Activated naive CD4-positive, alpha-beta T cell treated with anti-CD3 and anti-CD28 coated beads, Interleukin-2, amount 10 ng/mL, durations not matched to agents 7 days and 5 days (primary cell): ENCODE measurements at regions not wholly inside any gene's neighbourhood (a gene's known extent, or its start where the extent isn't known, plus 50 kb on each side); places are given as distances from the start of the nearest gene placed in this dataset.

ENCODE experiments used
- CTCF ChIA-PET: fragments of 350-600 bp; sonication (Branson Sonifier 250); formaldehyde crosslinking; loops from one replicate; lab custom pipeline; 2021; ENCODE audit warnings: antibody characterized with exemption; lab: Charles Lee
- DNase-seq: peaks from one replicate; pipeline ENCODE4 v3.0.0-alpha.2; 2020
- H3K27ac Mint-ChIP-seq: one replicate; pipeline ENCODE4 v1.8.0; 2021; ENCODE audit warnings: mild to moderate bottlenecking, moderate library complexity, mixed read lengths
- H3K27me3 Mint-ChIP-seq: one replicate; pipeline ENCODE4 v1.8.0; 2021; ENCODE audit warnings: mild to moderate bottlenecking, mixed read lengths
- H3K36me3 Mint-ChIP-seq: one replicate; pipeline ENCODE4 v1.8.0; 2021; ENCODE audit warnings: mixed read lengths
- H3K4me1 Mint-ChIP-seq: one replicate; pipeline ENCODE4 v1.8.0; 2021; ENCODE audit warnings: mixed read lengths
- H3K4me3 Mint-ChIP-seq: one replicate; pipeline ENCODE4 v1.8.0; 2021; ENCODE audit warnings: mild to moderate bottlenecking, moderate library complexity, mixed read lengths
- H3K9me3 Mint-ChIP-seq: one replicate; pipeline ENCODE4 v1.8.0; 2021; ENCODE audit warnings: mixed read lengths

DNA sequence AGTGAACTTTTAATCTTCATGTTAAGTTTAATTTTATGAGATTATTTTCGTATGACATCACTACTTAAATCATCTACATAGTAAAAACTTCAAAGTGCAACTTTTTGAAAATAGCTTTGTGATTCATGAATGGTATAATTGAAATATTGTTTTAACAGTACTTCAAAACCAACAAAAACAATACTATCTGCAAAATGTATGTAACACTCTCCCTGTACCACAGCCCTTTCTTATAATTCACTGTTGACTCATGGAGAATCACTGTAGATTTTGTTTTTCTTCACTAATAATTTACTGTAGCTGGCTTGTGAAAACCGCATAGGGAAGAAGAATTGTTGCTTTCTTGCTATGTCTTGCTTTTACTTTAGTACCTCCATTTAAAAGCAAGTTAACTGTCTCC, 301.4 kb upstream of the ADAMTS5 start:
- no peak overlapping the region for H3K27ac Mint-ChIP-seq
- DNase-seq, result no peak
- H3K4me1 Mint-ChIP-seq, result no peaks in the 10 kb centered on the region
- CTCF ChIA-PET, result no interaction called here
- H3K36me3 Mint-ChIP-seq, result no peaks in the 10 kb centered on the region
- no peaks in the 10 kb centered on the region for H3K27me3 Mint-ChIP-seq
- no peak overlapping the region for H3K4me3 Mint-ChIP-seq
- peaks cover 2% of the 10 kb centered on the region for H3K9me3 Mint-ChIP-seq

DNA sequence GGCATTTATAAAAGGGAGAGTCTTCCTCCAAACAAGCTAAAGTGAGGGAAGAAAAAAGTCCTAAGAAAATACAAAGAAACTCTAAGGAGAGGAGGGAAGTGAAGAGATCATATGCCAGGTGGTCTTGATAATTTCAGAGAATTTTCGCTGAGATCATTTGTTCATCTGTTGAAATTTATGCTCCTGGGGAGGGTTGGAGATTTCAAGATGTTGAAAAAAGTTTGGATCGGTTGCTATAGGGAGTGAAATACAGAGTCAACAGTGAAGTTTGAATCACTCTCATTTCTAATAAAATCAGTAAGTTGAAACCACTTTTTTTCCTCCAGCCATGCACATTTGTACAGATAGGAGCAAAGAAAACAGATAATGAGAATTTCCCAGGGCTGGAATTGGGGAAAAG, 299.1 kb upstream of the ADAMTS5 start:
- CTCF ChIA-PET, result no interaction called here
- H3K27ac Mint-ChIP-seq, result no peak overlapping the region
- no peaks in the 10 kb centered on the region for H3K27me3 Mint-ChIP-seq
- no peaks in the 10 kb centered on the region for H3K4me1 Mint-ChIP-seq
- peaks cover 4% of the 10 kb centered on the region for H3K9me3 Mint-ChIP-seq
- H3K4me3 Mint-ChIP-seq, result no peak overlapping the region
- no peak for DNase-seq
- H3K36me3 Mint-ChIP-seq, result no peaks in the 10 kb centered on the region

DNA sequence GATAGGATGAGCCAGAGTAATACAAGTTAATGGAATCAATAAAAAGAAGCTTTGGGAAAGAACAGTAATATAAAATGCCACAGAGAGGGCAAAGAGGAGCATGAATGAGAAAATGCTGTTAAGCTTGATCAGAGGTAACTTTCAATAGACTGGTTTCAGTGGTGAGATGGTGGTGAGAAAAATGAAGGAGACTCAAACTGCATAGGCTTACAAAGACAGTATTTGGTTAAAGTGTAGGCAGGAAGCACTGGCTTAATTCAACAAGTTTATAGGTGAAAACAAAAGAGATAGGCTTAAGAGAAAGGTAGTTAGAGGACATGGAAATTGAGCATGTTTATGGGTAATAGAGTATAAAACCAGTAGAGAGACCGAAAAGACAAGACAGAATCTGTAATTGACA, 298.6 kb upstream of the ADAMTS5 start:
- peaks cover 4% of the 10 kb centered on the region for H3K9me3 Mint-ChIP-seq
- H3K4me1 Mint-ChIP-seq, result no peaks in the 10 kb centered on the region
- CTCF ChIA-PET, result no interaction called here
- no peak overlapping the region for H3K4me3 Mint-ChIP-seq
- no peak overlapping the region for H3K27ac Mint-ChIP-seq
- no peaks in the 10 kb centered on the region for H3K36me3 Mint-ChIP-seq
- no peak for DNase-seq
- no peaks in the 10 kb centered on the region for H3K27me3 Mint-ChIP-seq

- Mint-ChIP-seq H3K4me1 (no peaks in the 10 kb centered on the region), H3K27me3 (no peaks in the 10 kb centered on the region), H3K27ac (no peak overlapping the region), H3K9me3 (peaks cover 6% of the 10 kb centered on the region), H3K4me3 (no peak overlapping the region), H3K36me3 (no peaks in the 10 kb centered on the region)
- CTCF ChIA-PET, result no interaction called here
- DNase-seq, result no peak
These were observed 294.8 kb upstream of the ADAMTS5 start for GRCh38 chr21:27261676-27262075.

DNA sequence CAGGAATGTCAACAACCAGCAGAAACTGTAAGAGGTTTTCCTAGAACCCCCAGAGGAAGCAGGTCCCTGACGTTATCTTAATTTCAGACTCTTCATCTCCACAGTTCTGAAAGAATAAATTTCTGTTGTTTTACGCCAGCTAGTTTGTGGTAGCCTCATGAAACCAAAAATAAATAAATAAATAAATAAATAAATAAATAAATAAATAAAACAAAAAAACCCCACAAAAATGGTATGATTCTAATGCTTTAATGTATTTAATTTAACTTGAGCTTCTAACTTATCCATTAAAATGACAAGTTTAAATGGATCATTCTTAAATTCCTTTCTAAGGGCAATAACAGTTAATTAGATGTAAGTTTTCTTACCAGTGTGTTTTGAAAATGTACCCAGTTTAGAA, 293.8 kb upstream of the ADAMTS5 start:
- Mint-ChIP-seq H3K9me3 (peaks cover 6% of the 10 kb centered on the region), H3K4me1 (no peaks in the 10 kb centered on the region), H3K27ac (no peak overlapping the region), H3K27me3 (no peaks in the 10 kb centered on the region), H3K4me3 (no peak overlapping the region), H3K36me3 (no peaks in the 10 kb centered on the region)
- DNase-seq, result no peak
- CTCF ChIA-PET, result no interaction called here

DNA sequence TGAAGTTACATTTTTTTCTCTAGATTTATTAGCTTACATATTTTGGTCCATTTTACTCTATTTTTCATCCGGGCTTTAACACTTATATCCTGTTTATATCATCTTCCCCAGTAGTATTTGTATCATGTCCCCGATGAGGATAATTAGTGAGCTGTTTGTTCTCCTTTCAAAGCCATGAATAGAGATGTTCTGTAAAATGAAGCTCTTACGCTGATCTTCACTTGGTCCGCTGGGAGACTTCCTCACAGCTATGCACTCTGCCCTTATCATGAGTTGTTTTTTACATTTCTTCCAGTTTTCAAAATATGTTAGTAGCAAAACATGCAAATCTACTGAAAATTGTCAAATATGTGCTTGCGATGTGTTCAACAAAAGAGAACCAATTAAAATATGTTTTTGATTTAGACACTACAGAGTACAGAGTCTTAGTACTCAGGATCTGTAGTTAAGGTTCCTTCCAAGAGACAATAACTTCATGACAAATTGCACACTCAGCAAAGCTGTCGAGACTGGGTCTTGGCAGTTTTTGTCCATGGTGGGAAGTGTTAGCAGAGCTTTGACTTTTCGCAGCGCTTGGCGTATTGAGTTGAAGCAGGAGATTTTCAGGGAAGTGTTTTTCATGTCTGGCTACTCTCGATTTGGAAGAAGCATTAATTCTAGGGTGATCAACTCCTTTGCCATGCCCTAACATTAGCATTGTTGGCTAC, 292.0 kb upstream of the ADAMTS5 start:
- no peaks in the 10 kb centered on the region for H3K4me1 Mint-ChIP-seq
- H3K4me3 Mint-ChIP-seq, result no peak overlapping the region
- H3K27ac Mint-ChIP-seq, result no peak overlapping the region
- CTCF ChIA-PET, result no interaction called here
- H3K27me3 Mint-ChIP-seq, result no peaks in the 10 kb centered on the region
- H3K9me3 Mint-ChIP-seq, result peaks cover 6% of the 10 kb centered on the region
- no peak for DNase-seq
- H3K36me3 Mint-ChIP-seq, result no peaks in the 10 kb centered on the region

DNA sequence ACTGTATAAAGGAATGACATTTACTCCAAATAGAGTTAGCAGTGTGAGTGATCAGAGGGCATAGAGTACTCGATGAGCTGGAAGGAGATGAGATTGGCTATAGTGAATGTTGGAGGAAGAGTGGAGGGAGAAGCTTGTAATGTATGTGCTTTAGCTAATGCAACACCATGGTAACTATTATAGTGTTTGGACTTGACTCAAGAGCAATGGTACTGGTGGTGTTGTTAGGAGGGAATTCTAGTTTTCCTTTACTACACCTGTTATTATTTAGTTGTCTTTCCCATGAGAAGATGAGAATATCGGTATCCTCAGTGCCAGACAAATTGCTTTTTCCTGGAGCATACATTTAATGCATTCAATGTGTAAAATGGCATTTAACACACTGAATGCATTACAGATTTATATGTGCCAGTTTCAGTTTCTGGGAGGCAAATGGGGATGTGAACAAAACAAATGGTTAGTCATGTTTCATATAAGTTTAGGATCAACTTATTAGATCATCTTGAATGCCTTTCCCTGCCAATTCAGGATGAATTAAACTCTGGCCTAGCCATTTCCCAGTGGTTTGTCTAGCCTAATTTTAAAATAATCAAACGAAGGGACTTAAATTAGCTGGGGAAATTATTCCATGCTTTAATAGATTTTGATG, 291.1 kb upstream of the ADAMTS5 start:
- Mint-ChIP-seq H3K36me3 (no peaks in the 10 kb centered on the region), H3K9me3 (peaks cover 3% of the 10 kb centered on the region), H3K27ac (no peak overlapping the region), H3K27me3 (no peaks in the 10 kb centered on the region), H3K4me3 (no peak overlapping the region), H3K4me1 (no peaks in the 10 kb centered on the region)
- CTCF ChIA-PET, result no interaction called here
- no peak for DNase-seq

DNA sequence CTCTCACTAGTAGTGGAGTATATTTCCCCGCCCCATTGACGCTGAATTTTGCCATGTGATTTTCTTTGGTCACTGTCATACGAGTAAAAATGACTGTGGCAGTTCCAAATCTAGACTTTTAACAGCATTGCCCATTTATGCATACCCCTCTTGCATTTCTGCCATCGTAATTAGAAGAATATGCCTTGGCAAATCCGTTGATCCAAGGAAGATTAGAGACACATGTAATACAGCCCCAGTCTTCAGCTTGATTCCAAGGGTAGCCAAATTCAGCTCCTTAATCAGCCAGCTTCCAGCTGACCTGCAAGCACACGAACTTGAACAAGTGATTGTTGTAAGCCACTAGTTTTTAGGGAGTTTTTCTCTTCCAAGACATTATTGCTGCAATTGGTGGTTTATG, 290.3 kb upstream of the ADAMTS5 start:
- no peaks in the 10 kb centered on the region for H3K27me3 Mint-ChIP-seq
- H3K36me3 Mint-ChIP-seq, result no peaks in the 10 kb centered on the region
- CTCF ChIA-PET, result no interaction called here
- no peak for DNase-seq
- H3K27ac Mint-ChIP-seq, result no peak overlapping the region
- H3K4me3 Mint-ChIP-seq, result no peak overlapping the region
- H3K9me3 Mint-ChIP-seq, result peaks cover 3% of the 10 kb centered on the region
- no peaks in the 10 kb centered on the region for H3K4me1 Mint-ChIP-seq

DNA sequence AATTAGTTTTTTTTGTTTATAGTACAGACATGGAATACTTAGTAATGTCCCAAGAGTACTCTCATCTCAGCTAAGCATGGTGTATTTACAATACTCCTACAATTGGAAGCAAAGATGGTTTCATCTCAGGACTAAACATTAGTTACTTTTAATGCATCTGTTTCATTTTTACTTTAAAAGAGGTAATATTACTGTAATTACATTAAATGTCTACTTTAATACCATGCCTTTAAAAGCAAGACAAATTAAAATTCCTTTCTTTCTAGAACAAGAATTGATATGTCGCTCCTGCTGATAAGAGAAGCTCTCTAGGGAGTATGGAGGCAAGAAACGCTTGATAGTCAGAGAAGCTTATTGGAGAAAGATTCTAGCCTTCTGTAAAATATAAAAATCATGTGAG, 284.9 kb upstream of the ADAMTS5 start:
- H3K27ac Mint-ChIP-seq, result no peak overlapping the region
- DNase-seq, result no peak
- CTCF ChIA-PET, result no interaction called here
- H3K9me3 Mint-ChIP-seq, result peaks cover 8% of the 10 kb centered on the region
- no peaks in the 10 kb centered on the region for H3K36me3 Mint-ChIP-seq
- no peaks in the 10 kb centered on the region for H3K27me3 Mint-ChIP-seq
- no peak overlapping the region for H3K4me3 Mint-ChIP-seq
- no peaks in the 10 kb centered on the region for H3K4me1 Mint-ChIP-seq

DNA sequence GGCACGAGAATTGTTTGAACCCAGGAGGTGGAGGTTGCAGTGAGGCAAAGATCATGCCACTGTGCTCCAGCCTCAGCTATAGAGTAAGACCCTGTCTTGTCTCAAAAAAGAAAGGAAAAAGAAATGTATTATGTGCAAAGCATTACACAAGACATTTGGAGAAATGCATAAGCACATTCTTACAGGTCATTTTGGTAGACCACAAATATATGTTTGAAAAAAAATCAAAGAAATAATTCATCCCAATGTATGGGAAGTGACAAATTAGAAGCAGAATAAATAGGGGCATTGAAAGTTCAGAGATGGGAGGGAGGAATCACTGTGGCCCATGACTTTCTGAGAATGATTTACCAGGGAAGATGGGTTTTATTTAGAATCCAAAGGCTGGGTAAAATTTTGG, 283.5 kb upstream of the ADAMTS5 start:
- no peak overlapping the region for H3K4me3 Mint-ChIP-seq
- no peaks in the 10 kb centered on the region for H3K4me1 Mint-ChIP-seq
- H3K36me3 Mint-ChIP-seq, result no peaks in the 10 kb centered on the region
- no peaks in the 10 kb centered on the region for H3K27me3 Mint-ChIP-seq
- CTCF ChIA-PET, result no interaction called here
- DNase-seq, result no peak
- no peak overlapping the region for H3K27ac Mint-ChIP-seq
- peaks cover 8% of the 10 kb centered on the region for H3K9me3 Mint-ChIP-seq

DNA sequence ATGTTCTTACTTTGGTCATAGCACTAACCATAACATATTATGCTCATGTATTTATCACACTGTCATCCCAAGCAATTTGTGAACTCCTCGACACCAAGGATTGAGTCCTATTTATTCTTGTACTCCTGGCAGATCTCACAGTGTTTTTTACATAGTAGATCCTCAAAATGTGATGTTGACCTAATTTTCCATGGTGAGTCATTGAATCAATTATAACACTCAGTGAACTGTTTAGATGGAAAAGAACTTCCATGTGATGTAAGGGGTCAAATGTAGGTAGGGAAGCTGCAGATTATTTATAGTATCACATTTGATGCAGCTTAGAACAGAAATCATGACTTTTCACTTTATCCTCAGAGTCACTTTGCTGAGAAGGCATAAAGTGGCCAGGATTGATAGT, 281.9 kb upstream of the ADAMTS5 start:
- CTCF ChIA-PET, result no interaction called here
- DNase-seq, result no peak
- H3K36me3 Mint-ChIP-seq, result no peaks in the 10 kb centered on the region

DNA sequence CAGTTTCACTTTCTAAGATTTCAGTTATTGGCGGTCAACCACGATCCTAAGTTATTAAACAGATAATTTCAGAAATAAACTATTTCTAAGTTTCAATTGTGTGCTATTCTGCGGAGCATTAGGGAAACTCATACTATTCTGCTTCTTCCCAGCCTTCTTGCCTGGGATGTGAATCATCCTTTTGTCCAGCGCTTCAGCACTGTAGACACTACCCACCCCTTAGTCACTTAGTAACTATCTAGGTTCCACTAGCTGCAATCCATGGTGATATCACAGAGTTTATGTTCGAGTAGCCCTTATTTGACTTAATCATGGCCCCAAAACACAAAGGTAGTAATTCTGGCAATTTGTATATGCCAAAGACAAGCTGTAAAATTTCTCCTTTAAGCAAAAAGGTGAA, 279.9 kb upstream of the ADAMTS5 start:
- no peaks in the 10 kb centered on the region for H3K36me3 Mint-ChIP-seq
- H3K27me3 Mint-ChIP-seq, result no peaks in the 10 kb centered on the region
- DNase-seq, result no peak
- CTCF ChIA-PET, result no interaction called here
- H3K27ac Mint-ChIP-seq, result no peak overlapping the region
- peaks cover 8% of the 10 kb centered on the region for H3K9me3 Mint-ChIP-seq
- no peaks in the 10 kb centered on the region for H3K4me1 Mint-ChIP-seq
- H3K4me3 Mint-ChIP-seq, result no peak overlapping the region

More for the DNA sequence above, 281.9 kb upstream of the ADAMTS5 start:
- no peaks in the 10 kb centered on the region for H3K4me1 Mint-ChIP-seq
- peaks cover 8% of the 10 kb centered on the region for H3K9me3 Mint-ChIP-seq
- H3K27ac Mint-ChIP-seq, result no peak overlapping the region
- no peak overlapping the region for H3K4me3 Mint-ChIP-seq
- no peaks in the 10 kb centered on the region for H3K27me3 Mint-ChIP-seq

DNA sequence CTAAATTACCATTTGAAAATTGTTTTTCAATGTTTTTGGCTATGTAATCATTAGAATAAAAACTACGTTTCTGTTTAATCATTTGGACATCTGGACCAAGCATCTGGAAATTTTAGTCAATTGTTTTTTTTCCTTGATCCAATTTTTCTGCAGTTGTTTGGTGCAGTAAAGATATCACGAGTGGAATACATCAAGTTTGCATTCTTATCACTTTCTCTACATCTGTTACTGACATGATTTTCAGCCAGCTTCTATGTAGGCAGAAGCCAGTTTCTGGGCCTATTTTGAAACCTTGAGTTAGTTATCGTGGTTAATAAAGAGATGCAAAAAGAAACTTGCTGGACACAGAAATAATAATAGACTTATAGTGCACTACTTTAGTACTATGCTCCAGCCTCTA, 277.9 kb upstream of the ADAMTS5 start:
- Mint-ChIP-seq H3K27me3 (no peaks in the 10 kb centered on the region), H3K4me1 (no peaks in the 10 kb centered on the region), H3K4me3 (no peak overlapping the region), H3K27ac (no peak overlapping the region), H3K9me3 (peaks cover 8% of the 10 kb centered on the region), H3K36me3 (no peaks in the 10 kb centered on the region)
- no peak for DNase-seq
- CTCF ChIA-PET, result no interaction called here

- Mint-ChIP-seq H3K27ac (no peak overlapping the region), H3K4me1 (no peaks in the 10 kb centered on the region), H3K9me3 (peaks cover 7% of the 10 kb centered on the region), H3K4me3 (no peak overlapping the region), H3K36me3 (no peaks in the 10 kb centered on the region), H3K27me3 (no peaks in the 10 kb centered on the region)
- no peak for DNase-seq
- CTCF ChIA-PET, result no interaction called here
These were observed 277.5 kb upstream of the ADAMTS5 start for GRCh38 chr21:27244352-27244751.

- Mint-ChIP-seq H3K4me3 (no peak overlapping the region), H3K27ac (no peak overlapping the region), H3K27me3 (no peaks in the 10 kb centered on the region)
These were observed 274.0 kb upstream of the ADAMTS5 start for GRCh38 chr21:27240839-27241238.

More at GRCh38 chr21:27240839-27241238, 274.0 kb upstream of the ADAMTS5 start:
- CTCF ChIA-PET, result no interaction called here
- no peaks in the 10 kb centered on the region for H3K9me3 Mint-ChIP-seq
- H3K4me1 Mint-ChIP-seq, result no peaks in the 10 kb centered on the region
- DNase-seq, result no peak
- H3K36me3 Mint-ChIP-seq, result no peaks in the 10 kb centered on the region
